K562 (cell line): ENCODE measurements at regions not wholly inside any gene's neighbourhood (a gene's known extent, or its start where the extent isn't known, plus 50 kb on each side); places are given as distances from the start of the nearest gene placed in this dataset.
"Not testable (repeated sequence)": the region's sequence is repeated elsewhere in the genome, so short reads cannot be mapped to it uniquely, and the experiment has no call there.

Experiments used
- ATAC-seq: fragments of 200-7000 bp; cut with Tn5 transposase; 3 replicates; pipeline ENCODE4 v1.9.1; 2020; ENCODE audit warnings: moderate library complexity
- BruUV-seq: library from RNA; stranded (reverse); fragments of 400-500 nt; replicated peaks from 2 replicates; lab custom pipeline; 2021; lab: Mats Ljungman, UMichigan
- CTCF ChIA-PET: fragments of 300-600 bp; formaldehyde crosslinking; extraction: SDS; loops from one replicate; lab custom pipeline; 2021; ENCODE audit warnings: low intra/inter-chr PET ratio; lab: Yijun Ruan, JAX
- POLR2A ChIA-PET: fragments of 300-600, 350-650 bp; sonication (Branson Sonifier 250); formaldehyde crosslinking; extraction: SDS; loops from one replicate; lab custom pipeline; 2021; ENCODE audit warnings: antibody characterized with exemption, inconsistent platforms; lab: Yijun Ruan, JAX
- DNase-seq, 4 experiments: peaks; one replicate each; pipeline versions ENCODE4 v3.0.0 to v3.0.0-alpha.2; 2011 to 2018; ENCODE audit warnings: low spot score in 3 of 4, mixed read lengths in 3 of 4; ENCODE audit errors: extremely low read depth in 1 of 4
- FAIRE-seq: peaks from 2 replicates; lab custom pipeline; 2011; peaks lifted over from hg19 to GRCh38; lab: Jason Lieb, UNC
- H2AFZ ChIP-seq: 2 replicates; pipeline ENCODE4 v1.6.0; 2011; ENCODE audit warnings: low read depth, low read length, control low read depth, inconsistent platforms
- H3K27ac ChIP-seq: fragments of 200-600 bp; 3 replicates; pipeline ENCODE4 v1.8.0; 2011; ENCODE audit warnings: low read depth, mild to moderate bottlenecking, control low read depth, inconsistent platforms, low read length, moderate library complexity, mixed read lengths; ENCODE audit errors: extremely low read depth
- H3K27me3 ChIP-seq, 2 experiments: fragments of 300-600 bp in 1 of 2; 2 replicates in 1 of 2; 3 replicates in 1 of 2; pipeline versions ENCODE4 v1.6.0 to v1.8.0; 2011; ENCODE audit warnings: inconsistent platforms in 2 of 2, low read length in 2 of 2, mild to moderate bottlenecking in 1 of 2, mixed read lengths in 1 of 2, moderate library complexity in 1 of 2; ENCODE audit not compliant: control insufficient read depth in 2 of 2, insufficient read depth in 2 of 2
- H3K36me3 ChIP-seq: fragments of 300-600 bp; 3 replicates; pipeline ENCODE4 v1.8.0; 2011; ENCODE audit warnings: mild to moderate bottlenecking, low read length, inconsistent platforms; ENCODE audit not compliant: control insufficient read depth, insufficient read depth
- H3K4me1 ChIP-seq, 2 experiments: fragments of 200-600 bp in 1 of 2; replicated peaks in 1 of 2; 2 replicates in 1 of 2; 3 replicates in 1 of 2; pipeline versions ENCODE4 v1.5.1 to v1.8.0; 2011; ENCODE audit warnings: inconsistent platforms in 2 of 2, low read length in 2 of 2, mild to moderate bottlenecking in 1 of 2, mixed read lengths in 1 of 2, moderate library complexity in 1 of 2; ENCODE audit not compliant: control insufficient read depth in 2 of 2, insufficient read depth in 2 of 2
- H3K4me2 ChIP-seq: 2 replicates; pipeline ENCODE4 v1.6.1; 2011; ENCODE audit warnings: low read length, control low read depth, inconsistent platforms, mixed read lengths; ENCODE audit not compliant: insufficient read depth
- H3K4me3 ChIP-seq: fragments of 200-600 bp; sonication (generic), shearing (Covaris generic); 2 replicates; pipeline ENCODE4 v1.5.1; 2016; ENCODE audit warnings: control low read depth, inconsistent platforms
- H3K79me2 ChIP-seq: fragments of 200-600 bp; 3 replicates; pipeline ENCODE4 v1.8.0; 2011; ENCODE audit warnings: low read length, inconsistent platforms; ENCODE audit not compliant: control insufficient read depth, insufficient read depth
- H3K9ac ChIP-seq, 2 experiments: 2 replicates each; pipeline versions ENCODE4 v1.6.0 to v1.6.1; 2011; ENCODE audit warnings: low read depth in 2 of 2, low read length in 2 of 2, control low read depth in 1 of 2, inconsistent platforms in 1 of 2, mild to moderate bottlenecking in 1 of 2, mixed read lengths in 1 of 2; ENCODE audit not compliant: insufficient read depth in 1 of 2
- H3K9me1 ChIP-seq: one replicate; pipeline ENCODE4 v1.6.0; 2011; ENCODE audit warnings: inconsistent platforms, mild to moderate bottlenecking, low read length, moderate library complexity; ENCODE audit not compliant: control insufficient read depth, insufficient read depth
- H3K9me3 ChIP-seq: replicated peaks from 2 replicates; pipeline ENCODE4 v1.5.1; 2011; ENCODE audit warnings: low read depth, low read length, inconsistent platforms; ENCODE audit not compliant: control insufficient read depth, insufficient read depth
- H4K20me1 ChIP-seq: replicated peaks from 2 replicates; pipeline ENCODE4 v1.6.1; 2011; ENCODE audit warnings: low read length, inconsistent platforms, mixed read lengths; ENCODE audit not compliant: control insufficient read depth, insufficient read depth
- DNMT1 ChIP-seq: fragments of 450-650 bp; IDR thresholded peaks from 2 replicates; pipeline ENCODE4 v1.6.1; 2016; ENCODE audit warnings: antibody characterized with exemption, mild to moderate bottlenecking
- MYBL2 ChIP-seq, 2 experiments: fragments of 450-650 bp in 1 of 2; sonication (generic) in 1 of 2; formaldehyde crosslinking in 1 of 2; IDR thresholded peaks; 2 replicates each; pipeline versions ENCODE4 v1.6.1 to v1.8.1; 2017 to 2022; ENCODE audit warnings: borderline replicate concordance in 1 of 2, inconsistent platforms in 1 of 2, low read depth in 1 of 2, mild to moderate bottlenecking in 1 of 2, missing genetic modification reagents in 1 of 2, moderate library complexity in 1 of 2
- POLR3A ChIP-seq: IDR thresholded peaks from 2 replicates; pipeline ENCODE4 v1.6.1; 2011; ENCODE audit warnings: borderline replicate concordance, mild to moderate bottlenecking, moderate library complexity; ENCODE audit not compliant: insufficient read length, insufficient read depth; ENCODE audit errors: extremely low read depth
- WGBS: fragments of 100-300 bp; shearing (Covaris generic); methylation state at CpG from one replicate; pipeline ENCODE4 v1.1.6; 2016; ENCODE audit warnings: low coverage, mixed read lengths; ENCODE audit not compliant: insufficient coverage; ENCODE audit errors: missing lambda C conversion rate; 5-methylcytosine and 5-hydroxymethylcytosine counted together
- in situ Hi-C: fragments of 300-500 bp; cut with MboI; formaldehyde crosslinking; loops from 4 replicates; pipeline ENCODE4 v1.15.0; 2018; ENCODE audit warnings: inconsistent platforms, mixed read lengths
- intact Hi-C: fragments of 100-400 bp; cut with micrococcal nuclease; formaldehyde crosslinking; loops from 2 replicates; pipeline ENCODE4 v1.14.2; 2022

- TF ChIP-seq DNMT1 (no peak), POLR3A (no peak), MYBL2 (IDR thresholded peaks at IDR 0.05; ENCODE audit: low read depth) (no peak), MYBL2 (CRISPR knock-in tag; IDR thresholded peaks at IDR 0.05; ENCODE audit: borderline replicate concordance) (no peak)
Measured at GRCh38 chr1:209172286-209172685, 411.2 kb upstream of the CAMK1G start (continued).

- POLR2A ChIA-PET, ATAC-seq, H4K20me1 ChIP-seq, H3K9me3 ChIP-seq, CTCF ChIA-PET, H3K27ac ChIP-seq, H3K79me2 ChIP-seq, H3K4me2 ChIP-seq, BruUV-seq, in situ Hi-C loops, FAIRE-seq, H3K9ac ChIP-seq, H3K36me3 ChIP-seq, DNase-seq, H3K4me3 ChIP-seq, H2AFZ ChIP-seq, H3K27me3 ChIP-seq, intact Hi-C loops, H3K9me1 ChIP-seq, H3K4me1 ChIP-seq: not testable (repeated sequence)
- 3% methylated on average over 27 of the region's 31 CpGs for WGBS
Measured at GRCh38 chr1:209172792-209173542, 410.5 kb upstream of the CAMK1G start.

- H3K36me3 ChIP-seq, in situ Hi-C loops, intact Hi-C loops, H3K4me2 ChIP-seq, H3K79me2 ChIP-seq, FAIRE-seq, ATAC-seq, H4K20me1 ChIP-seq, H3K9ac ChIP-seq, H2AFZ ChIP-seq, H3K27ac ChIP-seq, H3K9me3 ChIP-seq, DNase-seq, H3K27me3 ChIP-seq, POLR2A ChIA-PET, BruUV-seq, H3K4me1 ChIP-seq, CTCF ChIA-PET, H3K9me1 ChIP-seq, H3K4me3 ChIP-seq: not testable (repeated sequence)
- 0% methylated on average over 2 of the region's 2 CpGs for WGBS
Measured at GRCh38 chr1:209173796-209174195, 409.7 kb upstream of the CAMK1G start.
